ENCODE measurements at regions not wholly inside any gene's neighbourhood (a gene's known extent, or its start where the extent isn't known, plus 50 kb on each side); places are given as distances from the start of the nearest gene placed in this dataset.

DNA sequence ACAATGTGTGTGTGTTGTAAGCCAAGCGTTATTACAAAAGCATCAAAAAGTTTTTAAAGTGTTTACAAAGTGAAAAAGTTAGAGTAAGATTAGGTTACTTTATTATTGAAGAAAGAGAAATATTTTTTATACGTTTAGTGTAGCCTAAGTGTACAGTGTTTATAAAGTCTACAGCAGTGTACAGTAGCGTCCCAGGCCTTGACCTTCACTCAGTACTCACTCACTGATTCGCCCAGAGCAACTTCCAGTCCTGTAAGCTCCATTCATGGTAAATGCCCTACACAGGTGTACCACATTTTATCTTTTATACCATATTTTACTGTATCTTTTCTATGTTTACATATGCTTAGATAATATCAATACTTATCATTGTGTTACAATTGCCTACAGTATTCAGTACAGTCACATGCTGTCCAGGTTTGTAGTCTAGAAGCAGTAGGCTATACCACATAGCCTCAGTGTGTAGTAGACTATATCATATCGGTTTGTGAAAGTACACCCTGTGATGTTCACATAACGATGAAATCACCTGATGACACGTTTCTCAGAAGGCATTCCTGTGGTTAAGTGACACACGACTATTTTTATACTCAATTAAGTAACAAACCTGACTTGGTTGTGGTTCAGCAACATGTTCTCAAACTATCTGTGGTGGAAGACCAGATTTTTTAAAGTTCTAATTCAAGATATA is 152.0 kb upstream of the EDNRA start:
- H3K9me3 ChIP-seq (ENCODE audit: control insufficient read depth, insufficient read depth, low read length), result no peaks in the 10 kb centered on the region
- H3K4me1 ChIP-seq (ENCODE audit: insufficient read depth, low read length), result no peaks in the 10 kb centered on the region
- H3K9ac ChIP-seq (ENCODE audit: low read depth, low read length), result no peak overlapping the region
- no peaks in the 10 kb centered on the region for H3K36me3 ChIP-seq (ENCODE audit: insufficient read depth, low read length)

DNA sequence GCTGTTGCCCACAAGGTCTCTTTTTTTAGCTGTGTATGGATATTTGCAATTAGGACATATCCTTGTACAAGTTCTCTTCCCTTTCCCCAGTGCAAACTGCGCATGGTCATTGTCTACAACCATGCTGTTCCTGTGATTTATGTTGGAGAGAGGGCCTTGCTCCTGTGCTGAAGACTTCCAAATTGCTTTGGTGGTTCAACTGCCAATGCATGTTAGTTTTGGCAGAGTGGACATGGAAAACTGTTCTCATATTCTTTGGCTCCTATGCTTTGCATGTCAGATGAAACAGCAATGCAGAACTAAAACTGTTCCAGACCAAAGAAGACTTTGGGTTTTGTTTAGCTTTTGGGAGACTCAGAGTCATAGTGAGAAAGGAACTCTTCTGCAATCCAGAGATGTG is 148.8 kb upstream of the EDNRA start:
- Histone ChIP-seq H3K9ac (ENCODE audit: low read depth, low read length) (no peak overlapping the region), H3K9me3 (ENCODE audit: control insufficient read depth, insufficient read depth, low read length) (no peaks in the 10 kb centered on the region), H3K4me1 (ENCODE audit: insufficient read depth, low read length) (no peaks in the 10 kb centered on the region), H3K36me3 (ENCODE audit: insufficient read depth, low read length) (no peaks in the 10 kb centered on the region)

DNA sequence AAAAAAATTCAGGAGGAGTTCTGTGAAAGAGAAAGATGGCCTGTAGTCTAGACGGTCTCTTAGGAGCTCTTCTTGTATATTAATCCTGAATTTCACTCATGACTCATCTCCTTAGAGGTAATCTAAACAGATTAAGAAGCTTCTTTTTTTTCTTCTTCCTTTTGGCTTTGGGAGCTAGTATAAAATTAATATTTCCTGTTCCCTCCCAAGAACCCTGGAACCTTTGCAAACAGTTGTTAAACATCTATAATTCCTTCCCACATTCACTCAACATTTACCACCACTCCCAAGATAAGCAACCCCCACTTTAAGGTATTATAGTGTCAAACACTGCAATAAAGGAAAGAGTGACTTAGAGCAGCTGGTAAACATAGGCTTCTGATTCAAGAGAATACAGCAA is 146.4 kb upstream of the EDNRA start:
- Histone ChIP-seq H3K9ac (ENCODE audit: low read depth, low read length) (no peak overlapping the region), H3K36me3 (ENCODE audit: insufficient read depth, low read length) (no peaks in the 10 kb centered on the region), H3K9me3 (ENCODE audit: control insufficient read depth, insufficient read depth, low read length) (no peaks in the 10 kb centered on the region), H3K4me1 (ENCODE audit: insufficient read depth, low read length) (no peaks in the 10 kb centered on the region)

DNA sequence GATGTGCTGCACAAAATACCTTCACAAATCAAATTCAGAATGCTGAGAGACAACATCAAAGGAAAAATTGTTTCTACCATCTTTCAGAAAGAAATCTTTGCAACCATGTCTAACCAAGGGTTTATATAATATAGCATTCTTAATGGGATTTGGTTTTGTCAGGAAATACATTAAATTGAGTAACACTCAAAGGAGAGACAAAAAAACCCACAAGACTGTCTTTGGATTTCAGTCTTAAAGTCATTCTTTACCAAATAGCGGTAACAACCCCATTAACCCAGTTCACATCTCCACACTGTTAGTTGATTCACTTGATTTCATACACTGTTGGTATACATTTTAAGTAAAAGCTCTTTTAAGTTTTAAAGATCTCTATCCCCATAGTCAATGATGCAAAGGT is 145.7 kb upstream of the EDNRA start:
- no peaks in the 10 kb centered on the region for H3K4me1 ChIP-seq (ENCODE audit: insufficient read depth, low read length)
- H3K9me3 ChIP-seq (ENCODE audit: control insufficient read depth, insufficient read depth, low read length), result no peaks in the 10 kb centered on the region
- no peak overlapping the region for H3K9ac ChIP-seq (ENCODE audit: low read depth, low read length)
- H3K36me3 ChIP-seq (ENCODE audit: insufficient read depth, low read length), result no peaks in the 10 kb centered on the region

DNA sequence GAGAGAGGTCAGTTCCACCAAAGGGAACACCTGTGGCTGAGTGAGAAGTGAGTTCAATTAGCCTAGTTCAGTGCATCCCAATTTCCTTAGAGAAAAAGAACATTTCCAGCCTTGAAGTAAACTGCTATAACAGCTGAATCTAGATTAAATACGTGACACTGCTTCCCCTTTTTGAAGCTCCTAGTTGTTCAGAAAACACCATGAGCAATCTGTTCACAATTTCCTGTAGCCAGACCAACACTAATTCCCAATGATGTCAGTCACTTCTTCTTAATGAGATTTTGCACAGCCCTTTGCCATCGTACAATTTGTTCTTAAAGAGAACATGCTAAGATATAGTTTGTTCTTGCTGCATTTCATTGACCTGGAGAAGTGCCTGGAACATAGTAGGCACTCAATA is 144.6 kb upstream of the EDNRA start:
- Histone ChIP-seq H3K36me3 (ENCODE audit: insufficient read depth, low read length) (no peaks in the 10 kb centered on the region), H3K4me1 (ENCODE audit: insufficient read depth, low read length) (peaks cover 5% of the 10 kb centered on the region; the same call in 1 of the 2 replicates), H3K9ac (ENCODE audit: low read depth, low read length) (no peak overlapping the region), H3K9me3 (ENCODE audit: control insufficient read depth, insufficient read depth, low read length) (no peaks in the 10 kb centered on the region)

DNA sequence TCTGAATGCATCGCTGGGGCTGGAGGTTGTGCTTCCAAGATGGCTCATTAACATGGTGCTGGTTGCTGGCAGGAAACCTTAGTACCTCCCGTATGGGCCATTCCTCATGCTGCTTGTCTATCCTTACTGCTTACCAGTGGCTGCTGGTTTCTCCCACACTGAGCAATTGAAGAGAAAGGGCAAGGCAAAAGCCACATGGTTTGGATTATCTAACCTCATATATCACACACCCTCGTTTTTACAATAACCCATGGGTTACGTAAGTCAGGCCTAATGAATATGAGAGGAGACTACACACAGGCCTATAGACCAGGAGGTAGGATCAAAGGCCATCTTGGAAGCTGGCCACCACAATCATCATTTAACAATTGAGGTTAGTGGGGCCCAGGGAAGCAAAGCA is 141.8 kb upstream of the EDNRA start:
- no peak overlapping the region for H3K9ac ChIP-seq (ENCODE audit: low read depth, low read length)
- H3K4me1 ChIP-seq (ENCODE audit: insufficient read depth, low read length), result peaks cover 5% of the 10 kb centered on the region; the same call in 1 of the 2 replicates
- H3K36me3 ChIP-seq (ENCODE audit: insufficient read depth, low read length), result no peaks in the 10 kb centered on the region
- peaks cover 3% of the 10 kb centered on the region; the same call in 1 of the 2 replicates for H3K9me3 ChIP-seq (ENCODE audit: control insufficient read depth, insufficient read depth, low read length)

DNA sequence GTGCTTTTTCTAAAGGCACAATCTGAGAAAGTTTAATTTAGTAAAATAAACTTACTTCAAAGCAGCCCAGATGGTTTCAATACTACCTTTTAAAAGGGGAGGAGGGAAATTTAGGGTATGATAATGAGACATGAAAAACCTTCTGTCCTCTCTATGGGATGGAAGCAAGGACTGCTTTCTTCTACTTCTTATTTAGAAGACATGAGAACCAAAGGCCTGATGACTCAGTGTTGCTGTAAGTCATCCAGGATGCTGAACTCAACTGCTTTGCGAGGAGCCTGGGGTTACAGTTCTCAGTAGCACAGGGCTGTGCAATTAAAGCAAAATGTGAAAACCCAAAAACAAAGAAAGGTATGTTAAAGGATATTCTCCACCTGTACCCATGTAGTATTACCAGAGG is 140.8 kb upstream of the EDNRA start:
- Histone ChIP-seq H3K9ac (ENCODE audit: low read depth, low read length) (no peak overlapping the region), H3K4me1 (ENCODE audit: insufficient read depth, low read length) (peaks cover 5% of the 10 kb centered on the region; the same call in 1 of the 2 replicates), H3K9me3 (ENCODE audit: control insufficient read depth, insufficient read depth, low read length) (peaks cover 3% of the 10 kb centered on the region; the same call in 1 of the 2 replicates), H3K36me3 (ENCODE audit: insufficient read depth, low read length) (no peaks in the 10 kb centered on the region)

DNA sequence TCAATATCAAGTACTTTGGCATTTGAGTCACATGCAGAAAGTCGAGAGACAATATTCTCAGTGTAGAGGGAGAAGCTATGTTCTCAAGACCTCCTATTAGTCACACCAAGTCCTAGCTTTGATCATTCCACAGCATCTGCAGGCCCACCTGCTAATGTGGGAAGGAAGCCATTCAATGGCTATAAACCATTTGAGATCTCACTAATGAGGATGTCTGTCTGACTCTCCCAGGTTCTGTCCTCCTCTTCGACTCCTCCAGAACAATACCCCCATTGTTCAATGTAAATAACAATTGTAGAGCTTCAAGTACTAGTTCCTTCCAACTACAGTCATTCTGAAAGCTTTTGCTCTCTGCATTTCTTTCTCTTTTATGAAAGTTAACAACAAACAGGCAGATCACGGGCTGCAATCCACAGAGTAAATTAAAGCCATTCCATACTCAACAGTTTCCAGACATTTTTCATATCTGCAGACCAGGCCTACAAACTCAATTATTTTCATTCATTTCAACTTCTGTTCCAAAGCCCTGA is 140.2 kb upstream of the EDNRA start:
- Histone ChIP-seq H3K4me1 (ENCODE audit: insufficient read depth, low read length) (peaks cover 5% of the 10 kb centered on the region; the same call in 1 of the 2 replicates), H3K9ac (ENCODE audit: low read depth, low read length) (no peak overlapping the region), H3K9me3 (ENCODE audit: control insufficient read depth, insufficient read depth, low read length) (peaks cover 3% of the 10 kb centered on the region; the same call in 1 of the 2 replicates), H3K36me3 (ENCODE audit: insufficient read depth, low read length) (no peaks in the 10 kb centered on the region)

DNA sequence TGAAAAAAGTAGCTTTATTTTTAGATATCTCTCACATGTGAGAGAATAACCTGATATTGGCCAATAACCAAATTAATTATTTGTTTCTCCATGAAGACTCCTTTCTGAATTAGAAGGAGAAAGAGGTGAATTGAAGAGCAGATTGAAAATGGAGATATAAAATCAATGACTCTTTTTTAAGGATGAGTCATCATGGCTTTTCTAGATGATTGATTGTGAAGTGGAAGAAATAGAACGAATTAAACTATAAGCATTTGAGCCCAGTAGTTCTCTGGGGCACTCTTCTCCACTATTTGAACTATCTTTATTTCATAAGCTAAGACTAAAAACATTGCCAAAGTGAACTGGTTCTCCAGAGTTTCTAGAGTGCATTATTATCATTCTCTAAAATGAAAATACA is 137.2 kb upstream of the EDNRA start:
- no peaks in the 10 kb centered on the region for H3K36me3 ChIP-seq (ENCODE audit: insufficient read depth, low read length)
- peaks cover 3% of the 10 kb centered on the region; the same call in 1 of the 2 replicates for H3K9me3 ChIP-seq (ENCODE audit: control insufficient read depth, insufficient read depth, low read length)
- H3K4me1 ChIP-seq (ENCODE audit: insufficient read depth, low read length), result peaks cover 5% of the 10 kb centered on the region; the same call in 1 of the 2 replicates
- H3K9ac ChIP-seq (ENCODE audit: low read depth, low read length), result no peak overlapping the region

DNA sequence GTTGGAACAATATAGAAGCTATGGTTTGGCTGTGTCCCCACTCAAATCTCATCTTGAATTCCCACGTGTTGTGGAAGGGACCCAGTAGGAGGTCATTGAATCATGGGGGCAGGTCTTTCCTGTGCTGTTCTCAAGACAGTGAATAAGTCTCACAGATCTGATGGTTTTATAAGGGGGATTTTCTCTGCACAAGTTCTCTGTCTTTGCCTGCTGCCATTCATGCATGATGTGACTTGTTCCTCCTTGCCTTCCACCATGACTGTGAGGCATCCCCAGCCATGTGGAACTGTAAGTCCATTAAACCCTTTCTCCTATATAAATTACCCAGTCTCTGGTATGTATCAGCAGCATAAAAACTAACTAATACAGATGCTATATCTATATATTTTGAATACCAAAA is 135.2 kb upstream of the EDNRA start:
- Histone ChIP-seq H3K9me3 (ENCODE audit: control insufficient read depth, insufficient read depth, low read length) (peaks cover 3% of the 10 kb centered on the region; the same call in 1 of the 2 replicates), H3K4me1 (ENCODE audit: insufficient read depth, low read length) (peaks cover 2% of the 10 kb centered on the region; the same call in 1 of the 2 replicates), H3K9ac (ENCODE audit: low read depth, low read length) (no peak overlapping the region), H3K36me3 (ENCODE audit: insufficient read depth, low read length) (no peaks in the 10 kb centered on the region)

DNA sequence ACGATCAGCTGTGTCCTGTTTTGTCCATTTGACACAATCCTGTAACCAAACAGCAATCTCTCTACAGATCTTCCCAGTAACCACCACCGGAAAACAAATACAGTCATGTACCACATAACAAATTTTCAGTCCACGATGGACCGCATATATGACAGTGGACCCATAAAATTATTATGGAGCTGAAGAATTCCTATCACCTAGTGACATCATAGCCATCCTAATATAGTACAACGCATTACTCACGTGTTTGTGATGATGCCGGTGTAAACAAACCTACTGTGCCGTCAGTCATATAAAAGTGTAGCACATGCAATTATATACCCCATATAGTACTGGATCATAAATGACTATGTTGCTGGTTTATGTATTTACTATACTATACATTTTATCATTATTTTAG is 133.7 kb upstream of the EDNRA start:
- Histone ChIP-seq H3K9ac (ENCODE audit: low read depth, low read length) (no peak overlapping the region), H3K4me1 (ENCODE audit: insufficient read depth, low read length) (no peaks in the 10 kb centered on the region), H3K9me3 (ENCODE audit: control insufficient read depth, insufficient read depth, low read length) (no peaks in the 10 kb centered on the region), H3K36me3 (ENCODE audit: insufficient read depth, low read length) (no peaks in the 10 kb centered on the region)

DNA sequence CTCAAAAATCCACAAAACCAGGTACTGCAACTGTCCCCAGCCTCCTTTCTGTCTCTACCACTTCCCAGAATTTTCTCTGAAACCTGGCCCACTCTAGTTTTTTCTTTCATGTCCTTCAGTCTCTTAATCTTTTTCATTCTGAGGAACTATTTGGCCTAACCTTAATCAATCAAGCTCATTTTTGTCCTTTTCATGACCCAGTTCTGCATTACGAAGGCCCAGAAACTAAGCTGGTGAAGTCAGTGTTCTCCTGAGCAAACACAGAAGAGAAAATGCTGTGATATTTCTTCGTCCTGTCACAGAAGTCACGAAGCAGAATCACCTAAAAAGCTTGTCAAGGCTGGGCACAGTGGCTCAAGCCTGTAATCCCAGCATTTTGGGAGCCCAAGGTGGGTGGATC is 131.7 kb upstream of the EDNRA start:
- Histone ChIP-seq H3K36me3 (ENCODE audit: insufficient read depth, low read length) (no peaks in the 10 kb centered on the region), H3K4me1 (ENCODE audit: insufficient read depth, low read length) (no peaks in the 10 kb centered on the region), H3K9me3 (ENCODE audit: control insufficient read depth, insufficient read depth, low read length) (no peaks in the 10 kb centered on the region), H3K9ac (ENCODE audit: low read depth, low read length) (no peak overlapping the region)

DNA sequence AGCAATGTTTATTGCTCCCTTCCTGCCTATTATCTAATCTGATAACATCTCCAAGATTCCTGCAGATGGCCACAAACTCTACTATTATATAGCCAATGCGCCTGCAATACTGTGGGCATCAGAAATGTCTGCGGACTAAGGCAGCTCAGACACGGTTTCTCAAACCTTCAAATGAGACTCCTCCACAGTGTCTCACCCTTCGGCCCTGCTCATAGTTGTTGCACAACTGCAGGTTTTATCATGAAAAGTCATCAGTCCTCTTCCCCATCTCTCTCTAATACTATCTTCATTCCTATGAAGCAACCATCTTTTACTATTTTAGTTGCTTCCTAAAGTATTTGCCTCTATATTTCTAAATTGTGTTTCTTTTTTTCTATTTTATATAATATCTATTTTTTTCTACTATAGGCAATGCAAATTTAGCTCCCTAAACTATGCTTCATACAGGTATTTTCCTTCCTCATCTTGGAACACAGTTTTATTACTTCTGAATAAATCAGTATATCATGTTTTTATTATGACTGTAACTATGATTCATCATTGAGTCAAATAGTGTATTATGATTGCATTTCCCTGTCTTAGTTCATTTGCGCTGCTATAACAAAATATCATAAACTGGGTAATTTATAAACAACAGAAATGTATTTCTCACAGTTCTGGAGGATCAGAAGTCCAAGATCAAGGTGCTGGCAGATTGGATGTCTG is 129.7 kb upstream of the EDNRA start:
- Histone ChIP-seq H3K9ac (ENCODE audit: low read depth, low read length) (no peak overlapping the region), H3K9me3 (ENCODE audit: control insufficient read depth, insufficient read depth, low read length) (no peaks in the 10 kb centered on the region; the same call in 1 of the 2 replicates), H3K4me1 (ENCODE audit: insufficient read depth, low read length) (no peaks in the 10 kb centered on the region), H3K36me3 (ENCODE audit: insufficient read depth, low read length) (no peaks in the 10 kb centered on the region)

DNA sequence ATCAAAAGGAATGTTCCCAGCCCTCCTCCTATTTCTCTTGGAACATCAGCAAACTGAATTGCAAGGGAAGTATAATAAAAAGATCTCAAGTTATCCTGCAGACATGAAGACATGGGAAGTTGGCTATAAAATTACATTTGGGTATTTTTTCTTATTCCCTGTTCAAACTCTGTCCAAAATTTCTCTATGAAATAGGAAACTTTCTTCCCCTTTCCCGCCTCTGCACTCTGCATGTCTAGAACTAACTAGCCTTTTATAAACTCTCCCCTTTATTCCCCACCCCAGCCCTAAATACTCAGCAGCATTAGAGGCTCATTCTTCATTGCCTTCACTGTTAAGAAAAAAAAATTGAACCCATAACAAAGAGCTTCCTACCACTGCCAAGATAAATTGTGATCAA is 126.7 kb upstream of the EDNRA start:
- Histone ChIP-seq H3K4me1 (ENCODE audit: insufficient read depth, low read length) (no peaks in the 10 kb centered on the region), H3K9ac (ENCODE audit: low read depth, low read length) (no peak overlapping the region), H3K9me3 (ENCODE audit: control insufficient read depth, insufficient read depth, low read length) (no peaks in the 10 kb centered on the region; the same call in 1 of the 2 replicates), H3K36me3 (ENCODE audit: insufficient read depth, low read length) (no peaks in the 10 kb centered on the region)
